Inflammatory macrophage treated with lipopolysaccharide for 4 hours (primary cell): ENCODE measurements at regions not wholly inside any gene's neighbourhood (a gene's known extent, or its start where the extent isn't known, plus 50 kb on each side); places are given as distances from the start of the nearest gene placed in this dataset.
"Not testable (repeated sequence)": the region's sequence is repeated elsewhere in the genome, so short reads cannot be mapped to it uniquely, and the experiment has no call there.

Source experiments
- DNase-seq: peaks from one replicate; pipeline ENCODE4 v3.0.0-alpha.2; 2020

- DNase-seq, result not testable (repeated sequence)
Observed at GRCh38 chr15:22134941-22135566, 54.7 kb downstream of the OR4M2 start.

GRCh38 chr15:22137572-22137971 lies 57.2 kb downstream of the OR4M2 start:
- DNase-seq, result not testable (repeated sequence)

- not testable (repeated sequence) for DNase-seq
Observed at GRCh38 chr15:22141106-22141505, 60.8 kb downstream of the OR4M2 start.

GRCh38 chr15:22148109-22148508 lies 67.8 kb downstream of the OR4M2 start:
- not testable (repeated sequence) for DNase-seq

GRCh38 chr15:22158243-22158642 lies 77.9 kb downstream of the OR4M2 start:
- not testable (repeated sequence) for DNase-seq

- DNase-seq, result not testable (repeated sequence)
Observed at GRCh38 chr15:22160283-22160682, 80.0 kb downstream of the OR4M2 start.

- DNase-seq, result not testable (repeated sequence)
Observed at GRCh38 chr15:22160741-22161140, 80.4 kb downstream of the OR4M2 start.

- not testable (repeated sequence) for DNase-seq
Observed at GRCh38 chr15:22161398-22161797, 81.1 kb downstream of the OR4M2 start.

GRCh38 chr15:22163715-22164114 lies 83.4 kb downstream of the OR4M2 start:
- DNase-seq, result not testable (repeated sequence)

GRCh38 chr15:22167521-22167920 lies 87.2 kb downstream of the OR4M2 start:
- not testable (repeated sequence) for DNase-seq

GRCh38 chr15:22173029-22173998 lies 93.0 kb downstream of the OR4M2 start:
- DNase-seq, result not testable (repeated sequence)

- not testable (repeated sequence) for DNase-seq
Observed at GRCh38 chr15:22174088-22174487, 93.8 kb downstream of the OR4M2 start.

GRCh38 chr15:22177965-22178364 lies 97.6 kb downstream of the OR4M2 start:
- DNase-seq, result not testable (repeated sequence)

GRCh38 chr15:22178438-22178837 lies 98.1 kb downstream of the OR4M2 start:
- not testable (repeated sequence) for DNase-seq

- DNase-seq, result not testable (repeated sequence)
Observed at GRCh38 chr15:22179043-22179442, 98.7 kb downstream of the OR4M2 start.

GRCh38 chr15:22180611-22181010 lies 100.3 kb downstream of the OR4M2 start:
- DNase-seq, result not testable (repeated sequence)

- not testable (repeated sequence) for DNase-seq
Observed at GRCh38 chr15:22184678-22185077, 104.4 kb downstream of the OR4M2 start.

GRCh38 chr15:22186846-22187532 lies 106.7 kb downstream of the OR4M2 start:
- DNase-seq, result not testable (repeated sequence)

- DNase-seq, result not testable (repeated sequence)
Observed at GRCh38 chr15:22191818-22192217, 111.5 kb downstream of the OR4M2 start.

GRCh38 chr15:22194739-22195617 lies 114.7 kb downstream of the OR4M2 start:
- DNase-seq, result not testable (repeated sequence)

- not testable (repeated sequence) for DNase-seq
Observed at GRCh38 chr15:22196423-22196822, 116.1 kb downstream of the OR4M2 start.

- DNase-seq, result not testable (repeated sequence)
Observed at GRCh38 chr15:22200417-22200816, 120.1 kb downstream of the OR4M2 start.
